Cardiac muscle cell (in vitro differentiated cells and primary cell): ENCODE measurements at regions not wholly inside any gene's neighbourhood (a gene's known extent, or its start where the extent isn't known, plus 50 kb on each side); places are given as distances from the start of the nearest gene placed in this dataset.

Experiments
- DNase-seq, 2 donors: peaks; one replicate each; pipeline versions ENCODE4 v3.0.0 to v3.0.0-alpha.2; 2010 to 2017; ENCODE audit warnings: low read depth in 1 of 2, low spot score in 1 of 2
- H3K27ac ChIP-seq: fragments of 200-600 bp; sonication (generic); 2 replicates; pipeline ENCODE4 v1.5.1; 2016
- H3K27me3 ChIP-seq: fragments of 200-600 bp; sonication (generic); 2 replicates; pipeline ENCODE4 v1.6.0; 2016; ENCODE audit warnings: control low read depth
- H3K36me3 ChIP-seq: fragments of 200-600 bp; sonication (generic); 2 replicates; pipeline ENCODE4 v1.5.1; 2016; ENCODE audit warnings: control low read depth
- H3K4me1 ChIP-seq: fragments of 200-600 bp; sonication (generic); 2 replicates; pipeline ENCODE4 v1.8.1; 2017; ENCODE audit warnings: low read depth, mild to moderate bottlenecking, mixed run types
- H3K4me3 ChIP-seq: fragments of 200-600 bp; sonication (generic); 2 replicates; pipeline ENCODE4 v1.5.1; 2016; ENCODE audit warnings: mild to moderate bottlenecking
- H3K9me3 ChIP-seq: fragments of 200-600 bp; sonication (generic); 2 replicates; pipeline ENCODE4 v1.5.1; 2017; ENCODE audit warnings: low read depth, mild to moderate bottlenecking, control low read depth
- CTCF ChIP-seq: IDR thresholded peaks from 2 replicates; pipeline ENCODE4 v1.5.1; 2012; ENCODE audit warnings: low read depth, mild to moderate bottlenecking, low read length

- Histone ChIP-seq H3K36me3 (no peaks in the 10 kb centered on the region), H3K9me3 (no peaks in the 10 kb centered on the region)
- no peak for TF ChIP-seq CTCF
These were observed 439.4 kb upstream of the ZNF462 start for GRCh38 chr9:106423575-106423974.

DNA sequence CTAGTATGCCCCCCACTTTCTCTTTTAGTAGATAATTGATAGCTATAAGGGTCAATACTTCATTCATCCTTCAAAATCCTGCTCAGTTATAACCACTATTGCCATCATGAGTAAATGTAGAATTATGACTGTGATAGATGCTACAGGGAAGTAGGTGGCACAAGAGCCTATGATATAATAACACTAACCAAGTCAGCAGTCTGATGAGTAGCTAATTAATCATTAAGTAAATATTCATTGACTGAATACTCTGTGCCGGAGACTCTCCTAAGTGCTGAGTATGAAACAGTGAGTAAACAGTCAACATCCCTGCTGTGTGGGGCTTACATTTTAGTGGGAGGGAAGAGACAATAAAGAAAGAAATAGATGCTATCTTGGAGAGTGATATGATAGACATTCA is 430.3 kb upstream of the ZNF462 start:
- H3K4me1 ChIP-seq = no peaks in the 10 kb centered on the region
- DNase-seq = no peak
- H3K4me3 ChIP-seq = no peak overlapping the region
- no peak overlapping the region for H3K27ac ChIP-seq
- no peaks in the 10 kb centered on the region for H3K27me3 ChIP-seq
- no peak for TF ChIP-seq CTCF
- no peaks in the 10 kb centered on the region for H3K36me3 ChIP-seq
- H3K9me3 ChIP-seq = no peaks in the 10 kb centered on the region

More at GRCh38 chr9:106423575-106423974, 439.4 kb upstream of the ZNF462 start:
- Histone ChIP-seq H3K27ac (no peak overlapping the region), H3K4me3 (no peak overlapping the region), H3K27me3 (no peaks in the 10 kb centered on the region), H3K4me1 (no peaks in the 10 kb centered on the region)
- DNase-seq = no peak

GRCh38 chr9:106438928-106439327 is 424.0 kb upstream of the ZNF462 start:
- Histone ChIP-seq H3K9me3 (no peaks in the 10 kb centered on the region), H3K36me3 (no peaks in the 10 kb centered on the region), H3K4me3 (no peak overlapping the region), H3K27ac (peak overlapping the region; percentile 26), H3K4me1 (peaks cover 3% of the 10 kb centered on the region), H3K27me3 (no peaks in the 10 kb centered on the region)
- no peak for TF ChIP-seq CTCF
- peak; percentile 5 to 14 for DNase-seq

GRCh38 chr9:106441283-106441682 is 421.7 kb upstream of the ZNF462 start:
- Histone ChIP-seq H3K4me1 (peaks cover 5% of the 10 kb centered on the region), H3K27ac (no peak overlapping the region)

GRCh38 chr9:106443520-106443919 is 419.4 kb upstream of the ZNF462 start:
- Histone ChIP-seq H3K27ac (no peak overlapping the region), H3K27me3 (no peaks in the 10 kb centered on the region), H3K9me3 (no peaks in the 10 kb centered on the region), H3K36me3 (no peaks in the 10 kb centered on the region), H3K4me1 (peaks cover 4% of the 10 kb centered on the region), H3K4me3 (no peak overlapping the region)
- DNase-seq = no peak
- TF ChIP-seq CTCF = no peak

More at GRCh38 chr9:106441283-106441682, 421.7 kb upstream of the ZNF462 start:
- no peak for TF ChIP-seq CTCF
- H3K27me3 ChIP-seq = no peaks in the 10 kb centered on the region
- DNase-seq = no peak
- H3K36me3 ChIP-seq = no peaks in the 10 kb centered on the region
- H3K4me3 ChIP-seq = no peak overlapping the region
- no peaks in the 10 kb centered on the region for H3K9me3 ChIP-seq

DNA sequence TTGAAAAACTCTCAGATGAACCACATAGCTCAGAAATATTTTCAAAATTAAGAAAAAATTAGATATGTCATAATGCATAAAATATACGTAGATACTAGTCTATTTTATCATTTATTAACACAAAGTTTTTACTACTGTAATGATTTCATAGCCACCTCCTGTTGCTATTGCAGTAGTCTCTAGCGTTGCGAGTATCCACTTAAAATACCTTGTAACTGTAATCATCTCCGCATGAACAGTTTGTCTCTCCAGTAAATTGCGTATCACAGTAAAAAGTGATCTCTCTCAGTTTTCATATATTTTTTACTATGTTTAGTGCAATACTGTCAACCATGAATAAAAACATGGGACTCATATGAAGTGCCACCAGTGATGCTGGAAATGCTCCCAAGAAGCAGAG is 417.9 kb upstream of the ZNF462 start:
- TF ChIP-seq CTCF = no peak
- peaks cover 2% of the 10 kb centered on the region for H3K4me1 ChIP-seq
- H3K36me3 ChIP-seq = no peaks in the 10 kb centered on the region
- H3K27me3 ChIP-seq = no peaks in the 10 kb centered on the region
- no peak overlapping the region for H3K4me3 ChIP-seq
- H3K9me3 ChIP-seq = no peaks in the 10 kb centered on the region
- no peak for DNase-seq
- no peak overlapping the region for H3K27ac ChIP-seq
